Endometrial microvascular endothelial cells (primary cell): ENCODE measurements at regions not wholly inside any gene's neighbourhood (a gene's known extent, or its start where the extent isn't known, plus 50 kb on each side); places are given as distances from the start of the nearest gene placed in this dataset.

Experiments
- in situ Hi-C: cut with HindIII; loops from 2 replicates; pipeline ENCODE4 v1.10.0; 2017; ENCODE audit warnings: low sequenced_read_pairs, low pct_unique_long_range_greater_than_20kb; ENCODE audit errors: inconsistent ontology term

DNA sequence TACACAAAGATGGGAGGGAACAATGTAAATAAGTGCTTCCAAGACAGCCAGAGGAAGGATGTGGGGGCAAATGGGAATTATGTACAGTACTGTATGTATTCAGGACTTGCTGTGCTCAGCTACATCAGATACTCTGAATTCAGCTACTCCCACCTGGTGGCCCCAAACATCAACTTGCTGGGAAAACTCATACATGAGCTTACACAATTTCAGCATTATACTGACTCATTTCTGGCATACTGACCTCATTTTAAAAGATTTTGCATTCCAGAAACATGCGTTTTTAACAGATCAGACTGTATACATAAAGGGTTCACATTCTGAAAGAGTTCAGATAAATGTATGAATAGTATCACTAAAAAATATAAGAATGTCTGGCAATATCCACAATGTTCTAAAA is 59.7 kb downstream of the GPX5 start:
- in situ Hi-C loops: no loop called here

DNA sequence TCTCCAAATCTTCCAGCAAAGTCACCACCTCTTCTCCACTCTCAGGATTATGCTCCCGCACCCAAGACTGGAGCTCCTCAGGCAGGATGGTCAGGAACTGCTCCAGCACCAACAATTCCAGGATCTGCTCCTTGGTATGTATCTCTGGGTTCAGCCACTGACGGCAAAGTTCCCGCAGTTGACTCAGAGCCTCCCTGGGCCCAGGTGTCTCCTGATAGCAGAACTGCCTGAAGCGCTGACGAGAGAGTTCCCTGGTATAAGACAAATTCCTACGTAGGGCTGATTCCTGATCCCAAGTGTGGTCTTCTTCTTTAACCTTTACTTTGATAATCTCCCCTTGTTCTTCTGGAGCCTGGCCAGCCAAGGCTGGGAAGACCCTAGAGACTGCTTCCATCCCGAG is 60.6 kb downstream of the GPX5 start:
- in situ Hi-C loops: no loop called here

DNA sequence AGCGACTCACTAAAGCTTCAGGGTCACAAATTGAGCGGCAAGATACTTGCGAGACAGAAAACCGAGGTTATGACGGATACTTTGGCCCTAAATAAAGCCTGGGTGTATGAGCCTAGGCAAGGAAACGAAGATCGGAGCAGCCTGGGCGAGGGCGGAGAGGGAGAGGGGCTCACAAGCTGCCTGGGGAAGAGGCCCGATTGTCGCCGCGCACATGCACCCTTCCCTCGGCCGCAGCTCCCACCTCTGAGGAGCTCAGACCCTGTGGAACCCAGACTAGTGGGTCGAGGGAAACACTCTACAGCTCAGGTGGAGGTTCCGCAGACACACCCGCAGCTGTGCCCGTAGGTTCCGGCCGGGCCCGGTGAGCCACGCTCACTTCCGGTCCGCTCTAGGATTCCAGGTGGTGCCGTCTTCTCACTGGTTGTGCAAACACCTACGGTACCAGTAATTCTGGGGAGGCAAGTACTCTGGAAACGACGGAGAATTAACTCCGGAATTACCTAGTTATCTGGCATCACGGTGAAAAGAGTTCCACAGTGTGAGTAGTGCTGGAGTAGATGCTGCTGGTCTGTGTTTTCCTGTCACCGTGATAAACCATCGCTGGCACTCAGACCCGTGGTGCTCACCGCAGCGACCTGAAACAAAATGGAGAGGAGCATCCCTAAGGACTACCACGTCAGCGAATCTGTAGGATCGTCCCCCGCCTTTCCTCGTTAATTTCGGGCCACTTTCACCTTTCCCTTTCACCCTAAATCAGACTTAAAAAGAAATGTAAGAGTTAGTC is 61.5 kb downstream of the GPX5 start:
- in situ Hi-C loops: no loop called here

DNA sequence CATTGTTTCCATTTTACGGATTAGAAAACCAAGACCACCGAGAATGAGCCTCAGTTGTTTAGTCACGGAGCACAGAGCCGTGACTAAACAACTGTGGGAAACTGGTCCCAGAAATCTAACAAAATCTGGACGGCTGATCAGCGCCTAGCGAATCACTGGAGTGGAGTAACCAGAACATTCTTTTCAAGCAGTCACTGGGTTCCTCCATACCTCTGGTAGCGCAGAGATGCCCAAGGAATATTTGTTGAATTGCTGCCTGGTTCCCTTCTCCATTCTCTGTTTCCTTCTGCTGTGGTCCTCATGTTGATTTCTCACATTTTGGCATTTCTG is 62.0 kb downstream of the GPX5 start:
- in situ Hi-C loops: no loop called here

DNA sequence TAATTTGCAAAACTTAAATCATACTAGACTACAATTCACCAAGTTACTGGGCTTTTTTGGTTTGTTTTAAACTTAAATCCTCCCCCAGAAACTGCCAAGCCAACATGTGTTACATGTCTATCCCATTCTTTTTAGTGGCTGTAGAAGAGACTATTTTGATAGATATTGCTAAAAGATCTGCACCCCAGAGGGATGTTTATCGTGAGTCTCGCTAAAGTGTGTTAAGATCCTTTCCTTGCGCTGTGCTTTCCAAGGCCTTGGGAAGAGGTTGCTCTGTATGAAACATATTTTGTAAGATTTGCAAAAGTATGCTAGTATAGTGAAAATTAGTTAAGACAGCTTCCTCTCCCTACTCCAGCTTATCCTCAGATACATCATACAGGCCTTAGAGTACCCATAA is 63.0 kb downstream of the GPX5 start:
- in situ Hi-C loops: no loop called here

DNA sequence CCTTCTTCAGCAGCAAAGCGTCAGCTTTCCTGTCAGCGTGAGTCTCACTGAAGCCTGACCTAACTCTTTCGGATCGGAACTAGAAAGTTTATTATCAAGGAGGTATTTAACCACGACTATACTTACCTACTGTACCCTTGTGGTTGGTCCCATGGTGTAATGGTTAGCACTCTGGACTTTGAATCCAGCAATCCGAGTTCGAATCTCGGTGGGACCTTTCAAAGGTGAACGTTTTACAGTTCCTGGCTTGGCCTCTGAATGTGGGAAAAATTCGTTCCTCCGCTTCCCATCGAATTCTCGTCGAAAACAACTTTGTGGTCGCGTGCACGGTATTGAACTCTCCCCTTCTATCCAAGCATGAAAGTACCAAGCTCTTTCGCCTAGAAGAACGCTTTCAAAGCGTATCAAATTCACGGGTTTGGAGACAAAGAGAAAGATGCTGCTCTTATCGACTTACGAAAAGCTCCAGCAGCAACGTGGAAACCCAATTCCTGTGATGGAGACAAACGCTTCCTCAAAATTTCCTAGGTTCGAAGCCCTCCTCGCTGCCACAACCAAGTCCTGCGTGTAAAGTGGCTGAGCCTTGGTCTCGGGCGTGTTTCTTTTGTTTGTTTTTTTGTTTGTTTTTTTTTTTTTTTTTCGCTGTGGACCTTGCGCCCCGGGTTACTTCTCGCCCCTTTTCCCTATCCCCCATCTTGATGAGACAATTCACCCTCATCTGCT is 63.7 kb downstream of the GPX5 start:
- in situ Hi-C loops: no loop called here

DNA sequence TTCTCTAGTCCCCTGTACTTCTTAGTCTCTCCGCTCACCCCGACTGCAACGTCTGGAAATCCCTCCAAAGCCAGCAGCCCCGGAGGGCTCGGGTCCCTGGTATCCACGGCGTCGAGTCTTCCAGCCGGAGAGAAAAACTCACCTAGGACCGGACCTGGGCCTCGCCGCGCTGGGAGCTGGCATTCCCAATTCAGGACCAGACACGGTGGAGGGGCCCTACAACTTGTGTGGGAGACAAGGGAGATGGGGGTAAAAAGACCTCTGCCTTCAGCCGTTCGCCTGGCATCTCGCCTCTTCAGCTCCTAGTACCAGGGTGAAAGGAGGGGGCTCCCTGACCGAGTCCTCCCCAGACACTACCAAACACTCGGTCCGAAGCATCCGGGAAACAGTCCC is 64.3 kb downstream of the GPX5 start:
- in situ Hi-C loops: no loop called here

DNA sequence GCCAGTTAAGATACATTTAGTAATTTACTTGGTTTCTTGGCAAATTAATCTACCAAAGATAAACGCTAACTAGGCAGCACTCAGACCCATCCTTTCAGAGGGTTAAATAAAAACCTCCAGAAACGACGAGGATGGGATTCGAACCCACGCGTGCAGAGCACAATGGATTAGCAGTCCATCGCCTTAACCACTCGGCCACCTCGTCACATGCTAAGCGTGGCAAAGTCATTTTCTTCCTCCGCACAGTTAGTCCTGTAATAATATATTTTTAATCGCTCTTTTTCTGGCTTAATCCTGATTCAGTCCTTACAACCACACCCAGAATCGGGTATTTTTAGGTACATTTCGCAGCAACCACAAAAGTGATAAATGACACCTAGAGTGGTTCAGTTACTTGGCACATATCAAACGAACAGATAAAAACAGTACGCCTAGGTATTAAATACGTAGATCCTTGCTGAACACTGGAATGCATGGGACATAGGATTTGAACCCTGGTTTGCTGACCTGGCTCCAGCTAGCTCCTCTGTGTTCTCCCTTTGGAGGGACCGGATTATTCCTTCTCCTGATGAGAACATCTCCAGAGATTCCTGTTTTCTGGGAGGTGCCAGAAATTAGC is 71.6 kb downstream of the GPX5 start:
- in situ Hi-C loops: no loop called here

DNA sequence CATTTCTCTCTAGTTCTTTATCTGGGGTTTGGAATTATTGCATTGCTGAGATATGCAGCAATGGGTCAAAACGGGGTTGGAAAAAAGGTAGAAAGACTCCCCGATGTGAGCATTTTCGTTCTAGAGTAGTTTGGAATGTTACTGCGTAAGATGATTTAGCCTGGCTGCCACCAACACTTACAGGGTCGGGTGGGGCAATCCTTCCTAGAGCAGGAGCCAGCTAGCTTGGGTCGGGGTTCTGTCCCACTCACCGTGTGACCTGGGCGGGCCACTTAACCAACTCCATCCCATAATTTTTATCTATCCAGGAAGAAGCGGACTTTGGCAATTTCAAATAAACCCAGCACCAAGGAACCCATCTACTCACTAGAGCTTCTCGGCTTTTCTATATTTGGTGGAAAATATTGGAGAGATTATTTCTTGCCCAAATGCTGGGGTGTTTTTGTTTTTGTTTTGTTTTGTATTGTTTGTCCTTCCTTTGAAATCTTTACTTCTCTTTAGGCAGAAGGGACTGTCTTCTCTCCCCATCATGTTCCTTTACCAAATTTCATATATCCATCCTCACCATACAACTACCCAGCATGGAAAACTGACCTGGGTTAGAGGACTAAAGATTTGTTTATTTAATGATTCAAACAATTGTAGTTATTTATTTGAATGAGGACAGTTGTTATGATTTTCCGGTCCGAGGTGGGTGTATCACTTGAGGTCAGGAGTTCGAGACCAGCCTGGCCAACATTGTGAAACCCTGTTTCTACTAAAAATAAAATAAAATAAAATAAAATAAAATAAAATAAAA is 72.4 kb downstream of the GPX5 start:
- in situ Hi-C loops: no loop called here

DNA sequence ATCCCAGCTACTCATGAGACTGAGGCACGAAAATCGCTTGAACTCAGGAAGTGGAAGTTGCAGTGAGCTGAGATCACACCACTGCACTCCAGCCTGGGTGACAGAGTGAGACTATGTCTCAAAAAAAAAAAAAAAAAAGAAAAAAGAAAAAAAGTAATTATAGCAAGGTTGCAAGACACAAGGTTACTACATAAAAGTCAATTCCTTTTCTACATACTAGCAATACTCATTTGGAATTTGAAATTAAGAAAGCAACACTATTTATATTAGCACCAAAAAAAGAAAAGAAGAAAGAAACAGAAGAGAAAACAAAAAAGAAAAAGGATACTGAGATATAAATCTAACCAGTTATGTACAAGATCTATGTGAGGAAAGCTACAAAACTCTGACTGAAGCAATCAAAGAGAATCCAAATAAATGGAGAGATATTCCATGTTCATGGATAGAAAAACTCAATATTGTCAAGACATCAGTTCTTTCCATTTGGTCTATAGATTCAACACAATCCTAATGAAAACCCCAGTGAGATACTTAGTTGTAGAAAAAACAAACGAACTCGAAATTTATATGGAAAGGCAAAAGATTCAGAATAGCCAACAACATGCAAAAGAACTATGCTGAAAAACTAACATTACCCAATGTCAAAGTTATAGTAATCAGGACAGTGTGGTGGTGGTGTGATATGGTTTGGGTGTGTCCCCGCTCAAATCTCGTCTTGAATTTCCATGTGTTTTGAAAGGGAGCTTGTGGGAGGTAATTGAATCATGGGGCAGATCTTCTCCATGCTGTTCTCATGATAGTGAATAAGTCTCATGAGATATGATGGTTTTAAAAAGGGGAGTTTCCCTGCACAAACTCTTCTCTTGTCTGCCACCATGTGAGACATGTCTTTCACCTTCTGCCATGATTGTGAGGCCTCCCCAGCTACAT is 73.3 kb downstream of the GPX5 start:
- in situ Hi-C loops: no loop called here

DNA sequence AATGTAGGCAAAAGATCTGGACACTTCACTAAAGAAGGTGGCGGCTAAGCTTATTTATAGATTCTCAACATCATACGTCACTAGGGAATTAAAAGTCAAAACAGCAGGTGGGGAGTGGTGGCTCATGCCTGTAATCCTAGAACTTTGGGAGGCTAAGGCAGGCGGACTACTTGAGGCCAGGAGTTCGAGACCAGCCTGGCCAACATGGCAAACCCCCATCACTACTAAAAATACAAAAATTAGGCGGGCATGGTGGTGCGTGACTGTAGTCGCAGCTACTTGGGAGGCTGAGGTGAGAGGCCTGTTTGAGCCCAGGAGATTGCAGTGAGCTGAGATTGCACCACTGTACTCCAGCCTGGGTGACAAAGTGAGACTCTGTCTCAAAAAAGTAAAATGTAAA is 74.6 kb downstream of the GPX5 start:
- in situ Hi-C loops: no loop called here

DNA sequence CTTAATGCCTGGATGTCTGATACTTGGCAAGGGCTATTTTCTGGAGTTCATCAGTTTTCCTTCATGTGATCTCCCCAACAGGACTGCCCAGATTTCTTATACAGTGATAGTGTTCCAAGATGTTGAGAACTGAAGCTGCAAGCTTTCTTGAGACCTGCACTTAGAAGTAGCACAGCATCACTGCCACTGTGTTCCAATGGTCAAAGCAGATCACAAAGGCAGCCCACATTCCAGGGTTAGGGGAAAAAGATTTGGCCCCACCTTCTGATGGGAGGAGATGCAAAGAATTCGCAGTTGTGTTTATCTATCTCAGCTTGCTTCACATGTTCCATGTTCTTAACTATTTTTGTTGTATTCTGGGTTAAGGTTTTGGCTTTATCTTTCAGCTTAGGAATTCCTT is 78.2 kb downstream of the GPX5 start:
- in situ Hi-C loops: no loop called here

DNA sequence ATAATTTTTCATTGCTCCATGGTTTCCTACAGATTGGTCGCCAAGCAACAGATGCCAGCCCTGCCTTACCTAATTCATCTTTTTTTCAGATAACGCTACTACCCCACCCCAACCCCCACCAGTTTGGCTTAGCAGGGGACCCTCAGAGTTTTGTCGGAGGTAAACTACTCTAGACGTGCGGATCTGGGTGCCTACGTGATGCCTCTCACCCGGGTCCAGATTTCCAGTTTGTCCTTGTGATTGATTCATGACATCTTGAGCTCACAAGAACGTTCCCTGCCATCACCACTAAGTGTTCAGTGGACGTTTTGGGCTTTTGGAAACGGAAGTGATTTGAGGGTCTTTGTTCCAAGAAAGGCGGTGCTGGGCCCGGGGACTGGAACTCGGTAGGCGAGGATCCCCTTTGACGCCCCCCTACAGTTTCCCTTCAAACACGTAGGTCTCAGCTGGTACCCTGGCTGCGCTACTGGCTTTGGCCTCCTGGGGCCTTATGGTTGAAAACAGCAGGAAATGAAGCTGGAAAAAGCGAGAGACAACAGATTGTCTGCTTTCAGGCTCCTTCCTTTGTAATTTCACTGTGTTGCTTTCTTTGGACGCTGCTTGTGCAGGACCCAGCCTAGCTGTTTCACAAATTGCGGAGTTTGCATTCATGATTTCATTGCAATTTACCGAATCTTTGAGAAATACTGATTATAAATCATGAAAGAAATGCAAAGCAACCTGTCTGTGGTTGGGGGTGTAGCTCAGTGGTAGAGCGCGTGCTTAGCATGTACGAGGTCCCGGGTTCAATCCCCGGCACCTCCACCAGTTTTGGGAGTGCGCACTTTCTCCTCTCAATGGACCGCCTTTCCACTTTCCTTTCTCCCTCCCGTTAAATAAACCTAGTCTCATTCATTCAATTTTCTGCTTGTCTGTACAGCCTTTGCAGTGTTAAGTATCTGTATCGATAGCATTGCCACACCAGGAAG is 81.0 kb downstream of the GPX5 start:
- in situ Hi-C loops: no loop called here

DNA sequence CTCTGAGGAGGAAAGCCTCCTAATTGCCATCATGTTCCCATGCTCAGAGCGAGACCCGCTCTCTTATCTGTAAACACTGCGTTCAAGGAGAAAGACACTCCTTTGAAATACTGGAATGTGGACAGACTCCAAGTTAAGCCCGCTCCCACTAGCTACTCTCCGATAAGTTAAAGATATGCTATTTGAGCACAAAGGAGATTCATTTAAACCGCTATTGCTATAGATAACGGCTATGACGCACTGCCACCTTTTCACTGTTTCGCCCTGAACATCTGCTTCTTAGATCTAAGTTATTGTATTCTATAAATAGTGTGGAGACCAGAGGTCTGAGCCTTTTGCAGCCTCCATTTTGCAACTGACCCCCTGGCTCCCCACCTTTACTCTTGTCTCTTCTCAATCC is 82.3 kb downstream of the GPX5 start:
- in situ Hi-C loops: no loop called here

DNA sequence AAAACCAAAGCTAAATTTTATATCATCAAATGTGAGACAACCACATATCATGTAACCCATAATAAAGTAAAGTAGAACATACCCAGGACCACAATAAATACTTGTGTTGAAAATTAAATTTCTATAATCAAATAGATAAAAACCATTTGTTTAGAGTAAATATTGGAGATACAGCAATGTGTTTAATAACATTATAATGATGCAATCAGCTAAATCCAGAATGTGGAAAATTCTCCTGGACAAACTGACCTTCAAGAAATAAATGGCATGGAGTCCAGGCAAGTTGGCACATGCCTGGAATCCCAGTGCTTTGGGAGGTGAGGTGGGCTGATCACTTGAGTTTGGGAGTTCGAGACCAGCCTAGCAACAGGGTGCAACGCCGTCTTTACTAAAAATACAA is 84.0 kb downstream of the GPX5 start:
- in situ Hi-C loops: no loop called here

DNA sequence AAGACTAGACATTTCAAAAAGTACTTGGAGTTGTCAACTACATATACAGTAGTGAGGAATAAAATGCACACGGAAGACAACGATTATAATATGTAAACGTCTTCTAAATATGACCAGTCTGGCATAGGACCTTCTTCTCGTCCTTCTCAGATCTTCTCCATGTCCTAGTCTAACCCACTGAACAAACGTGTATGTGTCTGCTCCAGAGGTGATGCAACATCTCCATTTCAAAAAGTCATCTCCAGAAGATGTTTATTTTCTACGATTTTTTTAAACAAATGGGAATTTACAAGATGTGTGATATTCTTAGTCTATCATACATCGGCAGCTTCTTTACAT is 89.9 kb downstream of the GPX5 start:
- in situ Hi-C loops: no loop called here

DNA sequence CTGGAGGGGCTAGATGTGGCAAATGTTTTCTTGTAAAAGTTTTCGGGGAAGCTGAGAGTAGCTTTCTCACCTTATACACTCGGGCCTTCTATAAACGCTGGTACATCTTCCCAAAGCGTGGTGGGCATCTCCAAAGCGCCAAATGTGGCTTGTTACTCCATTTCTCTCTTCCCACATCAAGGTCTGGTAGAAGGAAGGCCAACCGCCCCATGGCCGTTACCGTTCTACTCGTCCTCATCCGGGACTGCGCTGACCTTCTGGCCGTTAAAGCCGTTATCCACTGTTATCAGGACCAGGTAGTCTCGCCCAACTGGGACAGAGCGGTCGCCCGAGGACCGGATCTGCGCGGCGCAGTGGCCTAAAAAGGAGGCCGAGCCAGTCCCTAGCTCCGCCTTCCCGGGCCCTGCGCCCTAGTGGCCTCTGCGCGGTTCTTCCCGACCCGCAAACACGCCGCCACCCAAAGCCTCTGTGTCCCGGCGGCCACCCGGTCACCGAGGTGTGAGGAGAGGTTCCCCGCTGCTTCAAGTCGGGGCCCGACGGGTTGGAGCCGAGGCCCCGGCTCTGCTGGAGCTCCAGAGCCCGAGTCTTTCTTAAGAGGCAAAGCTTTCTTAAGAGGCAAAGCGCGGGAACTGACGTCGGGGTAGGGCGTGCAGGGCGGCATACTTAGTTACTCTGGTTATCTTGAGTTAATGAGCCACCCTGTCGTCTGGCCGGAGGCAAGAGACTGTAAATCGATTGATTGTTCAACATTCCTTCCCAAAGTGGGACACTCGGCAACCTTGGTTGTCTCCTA is 90.5 kb downstream of the GPX5 start:
- in situ Hi-C loops: no loop called here
